GM12878 (cell line): ENCODE measurements at regions not wholly inside any gene's neighbourhood (a gene's known extent, or its start where the extent isn't known, plus 50 kb on each side); places are given as distances from the start of the nearest gene placed in this dataset.

Experiments
- ATAC-seq: fragments of 200-7000 bp; cut with Tn5 transposase; 3 replicates; pipeline ENCODE4 v1.9.1; 2020; ENCODE audit warnings: mild to moderate bottlenecking, moderate library complexity
- BruUV-seq: library from RNA; stranded (reverse); fragments of 400-500 nt; replicated peaks from 2 replicates; lab custom pipeline; 2021; lab: Mats Ljungman, UMichigan
- CTCF ChIA-PET: fragments of 300-600 bp; sonication (Branson Sonifier 250); formaldehyde crosslinking; extraction: SDS; loops from one replicate; lab custom pipeline; 2021; ENCODE audit warnings: inconsistent platforms; lab: Yijun Ruan, JAX
- POLR2A ChIA-PET: fragments of 350-600 bp; formaldehyde crosslinking; extraction: SDS; loops from one replicate; lab custom pipeline; 2021; ENCODE audit warnings: inconsistent platforms; lab: Charles Lee
- RAD21 ChIA-PET: fragments of 300-600 bp; sonication (Branson Sonifier 250); formaldehyde crosslinking; loops from one replicate; lab custom pipeline; 2023; ENCODE audit warnings: antibody characterized with exemption; ENCODE audit not compliant: unreplicated experiment; lab: Charles Lee
- SMC1A ChIA-PET: fragments of 300-600 bp; sonication (Branson Sonifier 250); formaldehyde crosslinking; loops from one replicate; lab custom pipeline; 2023; ENCODE audit not compliant: unreplicated experiment, uncharacterized antibody; lab: Charles Lee
- DNase-seq: peaks from one replicate; pipeline ENCODE4 v3.0.0-alpha.2; 2011; ENCODE audit warnings: low read depth, low spot score
- FAIRE-seq: peaks from 3 replicates; lab custom pipeline; 2011; peaks lifted over from hg19 to GRCh38; lab: Jason Lieb, UNC
- H2AFZ ChIP-seq: 2 replicates; pipeline ENCODE4 v1.6.0; 2011; ENCODE audit warnings: low read depth, low read length, control low read depth; ENCODE audit not compliant: control insufficient read depth
- H3K27ac ChIP-seq: 2 replicates; pipeline ENCODE4 v1.5.1; 2011; ENCODE audit warnings: control low read depth; ENCODE audit not compliant: control insufficient read depth, insufficient read depth
- H3K27me3 ChIP-seq, 2 experiments: replicated peaks in 1 of 2; 2 replicates each; pipeline versions ENCODE4 v1.6.0 to v1.6.1; 2011; ENCODE audit warnings: low read length in 1 of 2; ENCODE audit not compliant: control insufficient read depth in 2 of 2, insufficient read depth in 2 of 2
- H3K36me3 ChIP-seq, 2 experiments: 2 replicates each; pipeline ENCODE4 v1.5.1; 2011; ENCODE audit warnings: low read length in 1 of 2; ENCODE audit not compliant: control insufficient read depth in 2 of 2, insufficient read depth in 2 of 2
- H3K4me1 ChIP-seq: 2 replicates; pipeline ENCODE4 v1.6.1; 2011; ENCODE audit warnings: mild to moderate bottlenecking, low read length, moderate library complexity, mixed read lengths; ENCODE audit not compliant: control insufficient read depth, insufficient read depth
- H3K4me2 ChIP-seq: 2 replicates; pipeline ENCODE4 v1.6.0; 2011; ENCODE audit warnings: control low read depth; ENCODE audit not compliant: control insufficient read depth, insufficient read depth
- H3K4me3 ChIP-seq: fragments of 200-600 bp; sonication (generic); 2 replicates; pipeline ENCODE4 v1.5.1; 2016
- H3K79me2 ChIP-seq: 2 replicates; pipeline ENCODE4 v1.6.0; 2011; ENCODE audit warnings: low read length; ENCODE audit not compliant: control insufficient read depth, insufficient read depth
- H3K9ac ChIP-seq: 2 replicates; pipeline ENCODE4 v1.8.0; 2011; ENCODE audit warnings: low read length, control low read depth, mixed read lengths; ENCODE audit not compliant: control insufficient read depth, insufficient read depth
- H3K9me3 ChIP-seq: replicated peaks from 3 replicates; pipeline ENCODE4 v1.5.1; 2011; ENCODE audit warnings: mild to moderate bottlenecking, low read length; ENCODE audit not compliant: control insufficient read depth, insufficient read depth
- H4K20me1 ChIP-seq: 2 replicates; pipeline ENCODE4 v1.6.0; 2011; ENCODE audit not compliant: control insufficient read depth, insufficient read depth
- BHLHE40 ChIP-seq, 2 experiments: fragments of 450-650 bp in 1 of 2; IDR thresholded peaks; 2 replicates each; pipeline ENCODE4 v1.6.1; 2011 to 2017; ENCODE audit warnings: low read depth in 2 of 2, borderline replicate concordance in 1 of 2, improper control_type of control experiment in 1 of 2, low read length in 1 of 2, mild to moderate bottlenecking in 1 of 2
- CREB1 ChIP-seq: IDR thresholded peaks from 2 replicates; pipeline ENCODE4 v1.6.1; 2012; ENCODE audit warnings: low read depth, mild to moderate bottlenecking, inconsistent platforms
- DPF2 ChIP-seq: fragments of 450-650 bp; IDR thresholded peaks from 2 replicates; pipeline ENCODE4 v1.6.1; 2017; ENCODE audit warnings: mild to moderate bottlenecking
- EP300 ChIP-seq, 2 experiments: fragments of 150-350 bp in 1 of 2; IDR thresholded peaks; 2 replicates each; pipeline ENCODE4 v1.6.1; 2011 to 2012; ENCODE audit warnings: low read depth in 2 of 2, low read length in 2 of 2, borderline replicate concordance in 1 of 2, improper control_type of control experiment in 1 of 2, inconsistent platforms in 1 of 2; ENCODE audit not compliant: control insufficient read depth in 1 of 2
- IKZF1 ChIP-seq: fragments of 450-650 bp; conservative IDR thresholded peaks from 2 replicates; pipeline ENCODE4 v1.6.1; 2017; ENCODE audit warnings: antibody characterized with exemption, mild to moderate bottlenecking
- IKZF2 ChIP-seq, 2 experiments: fragments of 450-650 bp; IDR thresholded peaks; 2 replicates each; pipeline ENCODE4 v1.6.1; 2017; ENCODE audit warnings: mild to moderate bottlenecking in 2 of 2, moderate library complexity in 2 of 2
- MEF2B ChIP-seq: fragments of 450-650 bp; IDR thresholded peaks from 2 replicates; pipeline ENCODE4 v1.6.1; 2018; ENCODE audit warnings: mild to moderate bottlenecking, moderate library complexity; ENCODE audit not compliant: partially characterized antibody, poor library complexity, severe bottlenecking
- MTA2 ChIP-seq: fragments of 450-650 bp; IDR thresholded peaks from 2 replicates; pipeline ENCODE4 v1.6.1; 2016; ENCODE audit warnings: low read depth, mild to moderate bottlenecking, moderate library complexity
- MYB ChIP-seq: fragments of 150-350 bp; IDR thresholded peaks from 2 replicates; pipeline ENCODE4 v1.6.1; 2014; ENCODE audit warnings: mild to moderate bottlenecking, low read depth, low read length, borderline replicate concordance
- NR2C1 ChIP-seq: fragments of 450-650 bp; IDR thresholded peaks from 2 replicates; pipeline ENCODE4 v1.6.1; 2017; ENCODE audit warnings: antibody characterized with exemption, mild to moderate bottlenecking, moderate library complexity
- POLR2A ChIP-seq: IDR thresholded peaks from 2 replicates; pipeline ENCODE4 v1.6.1; 2011; ENCODE audit warnings: low read depth, mild to moderate bottlenecking, low read length
- WGBS: methylation state at CpG from one replicate; pipeline ENCODE4 v1.1.6; 2016; ENCODE audit warnings: low lambda C conversion rate; ENCODE audit not compliant: insufficient replicate concordance, insufficient coverage; ENCODE audit errors: missing lambda C conversion rate; 5-methylcytosine and 5-hydroxymethylcytosine counted together
- in situ Hi-C: fragments of 300-500 bp; cut with MboI; formaldehyde crosslinking; loops from 9 replicates; pipeline ENCODE4 v1.14.3; 2018; ENCODE audit warnings: mixed read lengths
- intact Hi-C: fragments of 100-400 bp; cut with micrococcal nuclease; formaldehyde crosslinking; loops from one replicate; pipeline ENCODE4 v1.14.2; 2022; ENCODE audit not compliant: unreplicated experiment

GRCh38 chr14:97407701-97408407 is 610.7 kb downstream of the VRK1 start:
- ATAC-seq, result peak; percentile 27
- Histone ChIP-seq H3K79me2 (no peaks in the 10 kb centered on the region), H3K36me3 (no peaks in the 10 kb centered on the region), H3K27ac (peak overlapping the region; percentile 61), H3K27me3 (no peaks in the 10 kb centered on the region), H2AFZ (no peak overlapping the region), H3K9ac (no peak overlapping the region), H3K4me2 (no peak overlapping the region; the same call in 1 of the 2 replicates), H3K9me3 (no peaks in the 10 kb centered on the region), H3K4me1 (peaks cover 13% of the 10 kb centered on the region), H4K20me1 (no peaks in the 10 kb centered on the region), H3K4me3 (no peak overlapping the region)
- SMC1A ChIA-PET, result interaction anchor here (0.7 to 8.7 kb wide), 9 partner anchors 11 to 106 kb away, joined by 3 to 115 read pairs (median 5); no protein-coding TSS in a partner anchor
- POLR2A ChIA-PET, result interaction anchor here (0.5 to 2.1 kb wide), 9 partner anchors 20 to 796 kb away, joined by 3 to 15 read pairs (median 4); no protein-coding TSS in a partner anchor
- WGBS, result 21% methylated on average over 17 of the region's 17 CpGs
- intact Hi-C loops (loop anchor here (2.0 to 10.0 kb wide), 2 partner anchors 25 to 223 kb away; no protein-coding TSS in a partner anchor), in situ Hi-C loops (no loop called here)
- no peak for FAIRE-seq
- RAD21 ChIA-PET, result interaction anchor here (0.6 to 5.9 kb wide), 10 partner anchors 9 to 225 kb away, joined by 3 to 83 read pairs (median 4); no protein-coding TSS in a partner anchor
- 0 out of 2 replicates have a peak, but pooled peaks have one; percentile 11 for TF ChIP-seq DPF2
- no peak for TF ChIP-seq POLR2A
- peak; percentile 3 to 14; a peak in 1 of 4 replicates for TF ChIP-seq EP300 (IDR thresholded peaks at IDR 0.05; ENCODE audit: borderline replicate concordance in 1 of 2, control insufficient read depth in 1 of 2, low read depth in 2 of 2, low read length in 2 of 2)
- TF ChIP-seq IKZF1, result peak; percentile 54
- TF ChIP-seq CREB1, result no peak
- no peak for TF ChIP-seq NR2C1
- no peak for TF ChIP-seq MYB
- peak; percentile 48 to 55; a peak in 3 of 4 replicates for TF ChIP-seq IKZF2 (IDR thresholded peaks at IDR 0.05)
- 0 out of 4 replicates have a peak, but pooled peaks of 1 of the 2 experiments have one; percentile 25 for TF ChIP-seq BHLHE40 (IDR thresholded peaks at IDR 0.05; ENCODE audit: borderline replicate concordance in 1 of 2, low read depth in 2 of 2, low read length in 1 of 2)
- TF ChIP-seq MTA2, result peak; percentile 38; the same call in 1 of the 2 replicates
- peak; percentile 22 for TF ChIP-seq MEF2B
- BruUV-seq, result no TSS peak
- CTCF ChIA-PET, result interaction anchor here (0.7 to 1.4 kb wide), 5 partner anchors 21 to 118 kb away, joined by 3 to 4 read pairs (median 3); no protein-coding TSS in a partner anchor
- DNase-seq, result no peak
